Esophagus squamous epithelium (tissue), 5 donors: ENCODE measurements at regions not wholly inside any gene's neighbourhood (a gene's known extent, or its start where the extent isn't known, plus 50 kb on each side); places are given as distances from the start of the nearest gene placed in this dataset.
A peak's percentile ranks its signal among the peaks of the same experiment; 100 is the strongest.

ENCODE experiments used
- DNase-seq: peaks from one replicate; lab custom pipeline; 2025; lab: John Stamatoyannopoulos, UW
- H3K27ac ChIP-seq, 4 donors: fragments of 200-600 bp; sonication (generic); one replicate each; pipeline ENCODE4 v1.5.1; 2016 to 2019; ENCODE audit warnings: mild to moderate bottlenecking in 1 of 4
- H3K27me3 ChIP-seq, 4 donors: fragments of 200-600 bp; sonication (generic); 1 replicate in 3 of 4; 2 replicates in 1 of 4; pipeline versions ENCODE4 v1.5.1 to v1.6.0; 2017 to 2021; ENCODE audit warnings: antibody characterized with exemption in 1 of 4
- H3K36me3 ChIP-seq, 3 donors: fragments of 200-600 bp; sonication (generic); one replicate each; pipeline ENCODE4 v1.5.1; 2016 to 2019
- H3K4me1 ChIP-seq, 3 donors: fragments of 200-600 bp; sonication (generic); one replicate each; pipeline ENCODE4 v1.5.1; 2017 to 2019
- H3K4me3 ChIP-seq, 4 donors: fragments of 200-600 bp; sonication (generic); 1 replicate in 3 of 4; 2 replicates in 1 of 4; pipeline ENCODE4 v1.5.1; 2016 to 2019; ENCODE audit warnings: mild to moderate bottlenecking in 2 of 4, moderate library complexity in 1 of 4
- H3K9me3 ChIP-seq, 3 donors: fragments of 200-600 bp; sonication (generic); one replicate each; pipeline ENCODE4 v1.5.1; 2016 to 2019
- CTCF ChIP-seq, 6 experiments: fragments of 450-650 bp in 4 of 6; fragments of 200-600 bp in 2 of 6; sonication (generic) in 2 of 6; IDR thresholded peaks; one replicate each; pipeline ENCODE4 v1.5.1; 2016 to 2019; ENCODE audit warnings: antibody characterized with exemption in 6 of 6, mild to moderate bottlenecking in 4 of 6, moderate library complexity in 4 of 6
- POLR2A ChIP-seq, 4 donors: fragments of 450-650 bp; IDR thresholded peaks; one replicate each; pipeline ENCODE4 v1.6.1; 2017; ENCODE audit warnings: antibody characterized with exemption in 4 of 4, mild to moderate bottlenecking in 4 of 4, moderate library complexity in 3 of 4
- WGBS, 2 donors: methylation state at CpG; one replicate each; pipeline ENCODE4 v1.1.5; 2018; 5-methylcytosine and 5-hydroxymethylcytosine counted together
- intact Hi-C: fragments of 100-400 bp; cut with DNase I; formaldehyde crosslinking; loops from one replicate; pipeline ENCODE4 v1.15.0; 2022
- donor health status: DM: yes; HTN: yes; CAD: no.

GRCh38 chr5:68669864-68670575, 423.8 kb upstream of the SLC30A5 start:
- DNase-seq: no peak
- Histone ChIP-seq H3K4me1 (peaks cover 0 to 21% (median 6%) of the 10 kb centered on the region in 3 donors), H3K36me3 (no peaks in the 10 kb centered on the region), H3K27me3 (no peaks in the 10 kb centered on the region), H3K9me3 (no peaks in the 10 kb centered on the region), H3K4me3 (no peak overlapping the region), H3K27ac (no peak overlapping the region)
- intact Hi-C loops: no loop called here
- WGBS, 2 donors: 53 to 56% methylated on average over 7 to 8 of the region's 8 CpGs
- TF ChIP-seq CTCF (IDR thresholded peaks at IDR 0.05) (no peak), POLR2A (IDR thresholded peaks at IDR 0.05) (no peak)

DNA sequence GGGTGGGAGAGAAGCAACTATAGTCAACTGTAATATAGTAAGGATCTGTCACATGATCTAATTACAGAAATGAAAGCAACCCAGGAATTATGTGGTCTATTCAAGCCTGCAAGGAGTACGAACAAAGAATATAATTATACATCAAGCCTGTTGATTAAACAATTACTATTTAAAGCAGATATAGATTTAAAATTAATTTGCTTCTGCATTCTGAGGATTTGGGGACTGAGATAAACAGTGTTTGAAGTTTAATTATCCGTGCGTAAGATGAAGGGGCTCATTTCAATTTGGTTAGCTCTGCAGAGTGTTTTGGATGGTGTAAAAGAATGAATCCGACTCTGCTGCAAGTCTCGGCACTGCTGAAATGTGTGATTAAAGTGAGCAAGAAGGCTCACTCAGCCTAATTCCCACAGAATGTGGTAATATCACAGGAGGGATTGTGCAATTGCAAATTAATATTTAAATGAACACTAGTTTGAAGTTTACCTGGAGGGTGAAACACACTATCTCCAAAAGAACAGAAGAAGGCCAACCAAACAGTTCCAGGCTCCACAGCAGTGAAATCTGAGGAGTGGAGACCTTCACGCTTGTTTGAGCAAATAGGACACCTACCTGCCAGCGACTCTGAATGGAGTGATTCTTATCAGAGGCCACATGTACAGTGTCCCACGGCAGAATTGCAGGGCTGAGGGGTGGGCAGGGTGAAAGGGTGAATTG, 420.6 kb upstream of the SLC30A5 start:
- Histone ChIP-seq H3K27ac (peak overlapping the region in 2 of 4 donors; percentile 15 to 23), H3K4me3 (peak overlapping the region in 1 of 4 donors; percentile 33), H3K9me3 (no peaks in the 10 kb centered on the region), H3K36me3 (no peaks in the 10 kb centered on the region), H3K4me1 (peaks cover 0 to 21% (median 6%) of the 10 kb centered on the region in 3 donors), H3K27me3 (no peaks in the 10 kb centered on the region)
- TF ChIP-seq CTCF (IDR thresholded peaks at IDR 0.05) (no peak), POLR2A (IDR thresholded peaks at IDR 0.05) (no peak)
- no peak for DNase-seq
- intact Hi-C loops: no loop called here
- WGBS, 2 donors: 32 to 33% methylated on average over 8 of the region's 8 CpGs

DNA sequence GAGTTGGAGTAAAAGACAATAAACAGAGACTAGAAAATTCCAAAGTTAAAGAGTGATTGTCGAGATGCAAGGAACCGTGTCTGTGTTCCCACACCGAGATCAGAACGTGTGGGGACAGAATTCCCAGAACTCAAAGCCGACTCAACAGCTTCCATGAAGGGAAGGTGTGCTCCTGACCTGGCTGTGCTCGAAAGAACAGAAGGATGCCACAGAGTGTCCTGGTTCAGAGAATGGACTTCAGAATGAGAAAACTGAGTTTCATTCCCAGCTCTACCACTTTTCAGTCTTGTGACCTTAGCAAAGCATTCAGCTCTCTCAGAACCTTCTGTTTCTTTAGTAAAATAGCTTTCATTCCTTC, 420.0 kb upstream of the SLC30A5 start:
- H3K36me3 ChIP-seq: no peaks in the 10 kb centered on the region
- H3K4me3 ChIP-seq: no peak overlapping the region
- WGBS, 2 donors: 34 to 54% methylated on average over 6 of the region's 6 CpGs
- TF ChIP-seq POLR2A (IDR thresholded peaks at IDR 0.05): no peak
- TF ChIP-seq CTCF (IDR thresholded peaks at IDR 0.05): no peak
- no peaks in the 10 kb centered on the region for H3K27me3 ChIP-seq
- intact Hi-C loops: no loop called here
- no peaks in the 10 kb centered on the region for H3K9me3 ChIP-seq
- no peak for DNase-seq
- H3K27ac ChIP-seq: peak overlapping the region in 1 of 4 donors; percentile 23
- peaks cover 0 to 21% (median 6%) of the 10 kb centered on the region in 3 donors for H3K4me1 ChIP-seq

DNA sequence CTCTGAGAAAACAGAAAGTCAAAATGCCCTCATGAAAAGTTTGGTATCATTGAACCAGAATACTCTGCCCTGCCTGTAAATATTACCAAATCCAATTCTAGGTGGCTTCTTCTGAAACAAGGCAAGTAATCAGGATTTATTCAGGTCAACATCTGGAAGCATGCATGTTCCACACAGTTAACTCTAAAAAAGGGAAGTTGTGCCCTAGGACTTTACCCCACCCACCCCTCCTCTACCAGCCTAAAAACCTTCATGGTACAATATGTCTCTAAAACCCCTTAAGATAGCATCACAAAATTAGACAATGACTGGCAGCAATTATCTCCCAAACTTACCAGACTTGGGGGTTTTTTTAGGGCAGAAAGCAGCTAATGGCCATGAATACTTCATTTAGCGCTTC, 414.8 kb upstream of the SLC30A5 start:
- WGBS, 2 donors: 94 to 97% methylated on average over 1 of the region's 1 CpG
- H3K27me3 ChIP-seq: no peaks in the 10 kb centered on the region
- no peak for TF ChIP-seq CTCF (IDR thresholded peaks at IDR 0.05)
- TF ChIP-seq POLR2A (IDR thresholded peaks at IDR 0.05): no peak

DNA sequence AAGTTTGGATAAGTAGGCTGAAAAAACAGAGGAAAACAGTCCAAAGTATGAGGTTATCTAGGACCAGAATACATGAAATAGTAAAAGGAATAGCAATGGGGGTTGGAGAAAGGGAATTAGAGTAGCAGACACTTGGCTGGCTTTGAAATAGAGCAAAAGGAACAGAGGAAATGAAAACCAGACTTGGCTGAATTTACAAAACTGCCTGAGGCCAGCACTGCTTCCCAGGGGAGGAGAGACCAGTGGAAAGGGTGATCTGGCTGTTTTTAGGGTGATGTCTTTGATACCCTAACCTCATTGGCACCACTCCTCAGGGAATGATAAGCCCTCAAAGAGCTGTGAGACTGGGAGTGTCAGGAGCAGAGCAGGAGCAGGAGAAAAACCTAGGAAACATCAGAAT, 413.4 kb upstream of the SLC30A5 start:
- Histone ChIP-seq H3K27ac (no peak overlapping the region), H3K4me1 (peaks cover 0 to 29% (median 8%) of the 10 kb centered on the region in 3 donors), H3K36me3 (no peaks in the 10 kb centered on the region), H3K9me3 (no peaks in the 10 kb centered on the region), H3K27me3 (no peaks in the 10 kb centered on the region), H3K4me3 (no peak overlapping the region)
- TF ChIP-seq CTCF (IDR thresholded peaks at IDR 0.05) (no peak), POLR2A (IDR thresholded peaks at IDR 0.05) (no peak)
- no peak for DNase-seq
- intact Hi-C loops: no loop called here

More for the DNA sequence above, 414.8 kb upstream of the SLC30A5 start:
- no peaks in the 10 kb centered on the region for H3K36me3 ChIP-seq
- H3K9me3 ChIP-seq: no peaks in the 10 kb centered on the region
- H3K4me1 ChIP-seq: peaks cover 0 to 30% (median 8%) of the 10 kb centered on the region in 3 donors
- no peak overlapping the region for H3K4me3 ChIP-seq
- DNase-seq: no peak
- intact Hi-C loops: no loop called here
- H3K27ac ChIP-seq: no peak overlapping the region
